Neutrophil (primary cell): ENCODE measurements at regions not wholly inside any gene's neighbourhood (a gene's known extent, or its start where the extent isn't known, plus 50 kb on each side); places are given as distances from the start of the nearest gene placed in this dataset.
"Not testable (repeated sequence)": the region's sequence is repeated elsewhere in the genome, so short reads cannot be mapped to it uniquely, and the experiment has no call there.

ENCODE experiments used
- H3K27ac ChIP-seq: fragments of 200-600 bp; sonication (generic); 2 replicates; pipeline ENCODE4 v1.5.1; 2016; ENCODE audit warnings: mild to moderate bottlenecking, moderate library complexity
- H3K27me3 ChIP-seq: fragments of 200-600 bp; sonication (generic); 2 replicates; pipeline ENCODE4 v1.6.0; 2016; ENCODE audit warnings: mild to moderate bottlenecking
- H3K36me3 ChIP-seq: fragments of 200-600 bp; sonication (generic); 2 replicates; pipeline ENCODE4 v1.5.1; 2017
- H3K4me1 ChIP-seq, 2 experiments: fragments of 200-600 bp in 1 of 2; sonication (generic) in 1 of 2; 1 replicate in 1 of 2; 2 replicates in 1 of 2; pipeline versions ENCODE4 v1.5.1 to v1.6.1; 2013 to 2016; ENCODE audit warnings: low read depth in 1 of 2, low read length in 1 of 2, mild to moderate bottlenecking in 1 of 2, moderate library complexity in 1 of 2; ENCODE audit not compliant: control insufficient read depth in 1 of 2, insufficient read depth in 1 of 2
- H3K4me3 ChIP-seq, 2 experiments: fragments of 200-600 bp in 1 of 2; sonication (generic) in 1 of 2; 1 replicate in 1 of 2; 2 replicates in 1 of 2; pipeline ENCODE4 v1.5.1; 2013 to 2016; ENCODE audit warnings: low read depth in 1 of 2, low read length in 1 of 2, mild to moderate bottlenecking in 1 of 2, moderate library complexity in 1 of 2
- H3K9me3 ChIP-seq: fragments of 200-600 bp; sonication (generic); 2 replicates; pipeline ENCODE4 v1.5.1; 2016
- TF ChIP-seq, protein P1 (sequence below): fragments of 200-600 bp; sonication (generic); IDR thresholded peaks from 2 replicates; pipeline ENCODE4 v1.5.1; 2016; ENCODE audit warnings: antibody characterized with exemption

DNA sequence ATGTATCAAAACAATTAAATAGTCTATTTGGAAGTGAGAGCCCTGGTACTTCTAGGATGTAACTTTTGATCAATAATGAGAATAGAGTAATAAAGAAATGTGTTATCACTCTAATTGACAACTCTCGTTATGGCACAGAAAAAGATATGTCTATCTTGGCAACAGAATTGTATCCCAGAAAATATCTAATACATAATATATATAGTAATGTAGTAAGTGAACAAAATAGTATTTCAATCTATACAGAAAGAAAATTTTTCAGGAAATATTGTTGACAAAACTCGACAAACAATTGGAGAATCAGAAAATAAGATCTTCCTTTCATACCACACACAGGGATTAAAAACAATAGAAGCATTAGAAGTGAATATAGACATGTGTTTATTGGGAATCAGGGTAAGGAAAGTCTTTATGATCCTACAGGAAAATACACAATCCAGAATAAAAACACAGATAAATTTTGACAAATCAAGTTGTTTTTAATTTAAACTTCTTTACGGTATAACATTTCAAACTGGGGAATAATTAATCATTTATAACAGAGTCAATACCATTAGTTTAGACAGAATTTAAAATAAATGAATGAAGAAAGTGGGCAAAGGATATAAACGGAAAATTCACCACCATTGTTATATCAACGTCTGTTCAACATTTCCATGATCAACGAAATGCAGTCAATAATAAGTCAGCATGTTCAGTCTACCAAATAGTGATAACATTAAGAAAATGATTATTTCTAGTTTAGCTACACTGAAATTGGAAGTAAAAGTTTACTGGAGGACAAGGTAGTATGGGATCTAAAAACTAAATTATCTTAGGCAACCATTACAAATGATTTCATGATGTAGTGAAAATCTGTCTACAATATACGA is 1526.5 kb upstream of the TPTE start:
- H3K4me3 ChIP-seq = no peak overlapping the region
- H3K27ac ChIP-seq = no peak overlapping the region
- no peaks in the 10 kb centered on the region for H3K36me3 ChIP-seq
- TF ChIP-seq, protein P1, sequence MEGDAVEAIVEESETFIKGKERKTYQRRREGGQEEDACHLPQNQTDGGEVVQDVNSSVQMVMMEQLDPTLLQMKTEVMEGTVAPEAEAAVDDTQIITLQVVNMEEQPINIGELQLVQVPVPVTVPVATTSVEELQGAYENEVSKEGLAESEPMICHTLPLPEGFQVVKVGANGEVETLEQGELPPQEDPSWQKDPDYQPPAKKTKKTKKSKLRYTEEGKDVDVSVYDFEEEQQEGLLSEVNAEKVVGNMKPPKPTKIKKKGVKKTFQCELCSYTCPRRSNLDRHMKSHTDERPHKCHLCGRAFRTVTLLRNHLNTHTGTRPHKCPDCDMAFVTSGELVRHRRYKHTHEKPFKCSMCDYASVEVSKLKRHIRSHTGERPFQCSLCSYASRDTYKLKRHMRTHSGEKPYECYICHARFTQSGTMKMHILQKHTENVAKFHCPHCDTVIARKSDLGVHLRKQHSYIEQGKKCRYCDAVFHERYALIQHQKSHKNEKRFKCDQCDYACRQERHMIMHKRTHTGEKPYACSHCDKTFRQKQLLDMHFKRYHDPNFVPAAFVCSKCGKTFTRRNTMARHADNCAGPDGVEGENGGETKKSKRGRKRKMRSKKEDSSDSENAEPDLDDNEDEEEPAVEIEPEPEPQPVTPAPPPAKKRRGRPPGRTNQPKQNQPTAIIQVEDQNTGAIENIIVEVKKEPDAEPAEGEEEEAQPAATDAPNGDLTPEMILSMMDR = no peak
- H3K9me3 ChIP-seq = peaks cover 6% of the 10 kb centered on the region
- H3K27me3 ChIP-seq = no peaks in the 10 kb centered on the region
- H3K4me1 ChIP-seq = no peaks in the 10 kb centered on the region

DNA sequence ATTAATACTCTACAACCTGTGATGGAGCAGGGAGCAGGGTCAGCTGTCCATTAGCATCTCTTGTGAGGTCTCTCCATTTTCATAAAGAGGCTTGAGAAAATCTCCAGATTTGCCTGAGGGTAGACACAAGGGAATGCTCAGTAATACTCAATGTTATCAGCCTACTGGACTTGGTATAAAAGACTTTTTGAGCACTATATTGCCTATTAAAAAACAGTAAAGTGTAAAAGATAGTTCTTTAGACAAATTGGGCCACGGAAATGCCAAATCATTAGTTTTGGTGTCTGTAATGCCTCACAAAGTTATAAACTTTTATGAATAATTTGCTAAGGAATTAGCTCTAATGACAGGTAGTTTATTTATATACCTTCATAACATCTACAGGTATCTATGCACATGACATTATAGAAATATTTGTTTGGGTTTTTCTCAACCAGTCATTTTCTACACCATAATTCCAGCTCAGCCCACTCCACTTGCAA is 1524.9 kb upstream of the TPTE start:
- not testable (repeated sequence) for H3K36me3 ChIP-seq, H3K4me3 ChIP-seq, H3K9me3 ChIP-seq, H3K27ac ChIP-seq, H3K27me3 ChIP-seq, H3K4me1 ChIP-seq

DNA sequence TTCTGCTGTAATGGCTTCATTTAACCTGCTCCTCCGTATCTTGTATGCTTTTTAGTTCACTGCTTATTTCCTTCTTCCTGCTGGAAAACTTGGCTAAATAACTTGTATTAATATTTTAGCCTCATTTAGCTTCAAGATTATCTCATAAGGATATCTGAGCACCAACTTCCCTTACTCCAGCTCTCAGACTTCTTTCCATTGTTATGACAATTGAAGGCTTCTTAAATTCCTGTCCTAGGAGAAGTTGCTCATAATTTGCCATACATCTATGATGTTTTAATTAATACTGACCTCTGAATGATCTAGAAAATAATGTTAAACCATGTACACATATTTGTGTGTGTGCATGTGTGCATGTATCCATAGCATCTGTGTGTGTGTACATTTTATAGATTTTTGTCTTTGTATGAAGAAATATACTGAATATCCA is 1524.4 kb upstream of the TPTE start:
- H3K4me1 ChIP-seq = no peaks in the 10 kb centered on the region

DNA sequence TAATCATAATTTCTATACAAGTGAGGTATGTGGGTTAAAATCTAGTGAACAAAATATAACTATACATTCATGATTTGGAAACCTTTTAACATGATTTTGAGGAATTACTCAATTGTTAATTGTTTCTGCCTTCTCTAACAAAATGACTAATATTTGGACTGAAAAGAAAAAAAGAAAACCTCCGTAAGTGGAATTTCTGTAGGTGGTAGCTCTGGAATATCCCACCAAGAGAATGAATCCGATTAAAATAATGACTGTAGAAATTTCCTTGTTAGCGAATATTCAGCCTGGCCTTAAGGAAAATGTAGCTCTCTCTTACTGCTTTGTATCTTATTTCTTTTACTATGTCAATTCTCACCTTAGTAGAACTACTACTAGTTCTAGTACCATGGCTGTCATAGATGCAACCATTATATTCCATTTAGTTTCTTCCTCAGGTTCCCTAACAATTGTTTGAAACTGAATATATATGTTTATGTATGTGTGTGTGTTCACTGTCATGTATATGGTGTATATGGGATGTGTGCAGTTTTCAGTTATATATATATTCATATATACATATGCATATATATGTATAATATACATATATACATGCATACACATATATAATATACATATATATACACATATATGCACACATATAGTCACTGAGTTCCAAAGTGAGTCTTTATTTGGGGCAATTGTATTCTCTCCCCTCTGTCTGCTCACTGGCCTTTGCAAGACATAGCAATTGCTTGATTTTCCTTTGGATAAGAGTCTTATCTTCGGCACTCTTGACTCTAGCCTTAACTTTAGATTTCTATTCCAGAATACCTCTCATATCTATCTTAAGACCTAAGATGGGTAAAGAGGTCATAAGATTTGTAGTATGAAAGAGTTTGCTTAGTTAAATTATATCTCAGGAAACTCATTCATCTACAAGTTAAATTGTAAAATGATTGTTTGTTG is 1523.7 kb upstream of the TPTE start:
- not testable (repeated sequence) for H3K4me1 ChIP-seq, H3K4me3 ChIP-seq, H3K36me3 ChIP-seq, H3K27me3 ChIP-seq, H3K9me3 ChIP-seq, H3K27ac ChIP-seq

More for the DNA sequence above, 1524.4 kb upstream of the TPTE start:
- no peaks in the 10 kb centered on the region for H3K36me3 ChIP-seq
- no peaks in the 10 kb centered on the region for H3K27me3 ChIP-seq
- no peak overlapping the region for H3K27ac ChIP-seq
- no peak overlapping the region for H3K4me3 ChIP-seq
- no peaks in the 10 kb centered on the region for H3K9me3 ChIP-seq
- TF ChIP-seq, protein P1 = no peak

DNA sequence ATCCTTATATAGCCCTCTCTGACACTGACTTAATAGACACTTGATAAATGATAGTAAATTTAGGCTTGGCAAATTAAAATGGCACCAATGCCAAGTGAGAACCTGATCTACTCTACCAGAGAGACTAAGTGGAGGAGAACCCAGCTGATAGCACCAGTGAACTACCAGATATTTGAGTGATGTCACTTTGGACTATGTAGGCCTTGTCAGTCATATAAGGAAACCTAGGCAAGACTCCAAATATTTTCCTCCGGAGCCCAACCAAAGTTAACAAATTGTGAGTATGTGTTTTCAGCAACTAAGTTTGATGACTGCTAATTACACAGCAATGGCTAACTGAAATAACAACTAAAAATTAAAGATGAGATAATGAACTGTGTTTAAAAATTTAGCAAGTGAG is 1522.9 kb upstream of the TPTE start:
- H3K9me3 ChIP-seq, H3K27me3 ChIP-seq, H3K27ac ChIP-seq, H3K4me1 ChIP-seq, H3K36me3 ChIP-seq, H3K4me3 ChIP-seq: not testable (repeated sequence)

DNA sequence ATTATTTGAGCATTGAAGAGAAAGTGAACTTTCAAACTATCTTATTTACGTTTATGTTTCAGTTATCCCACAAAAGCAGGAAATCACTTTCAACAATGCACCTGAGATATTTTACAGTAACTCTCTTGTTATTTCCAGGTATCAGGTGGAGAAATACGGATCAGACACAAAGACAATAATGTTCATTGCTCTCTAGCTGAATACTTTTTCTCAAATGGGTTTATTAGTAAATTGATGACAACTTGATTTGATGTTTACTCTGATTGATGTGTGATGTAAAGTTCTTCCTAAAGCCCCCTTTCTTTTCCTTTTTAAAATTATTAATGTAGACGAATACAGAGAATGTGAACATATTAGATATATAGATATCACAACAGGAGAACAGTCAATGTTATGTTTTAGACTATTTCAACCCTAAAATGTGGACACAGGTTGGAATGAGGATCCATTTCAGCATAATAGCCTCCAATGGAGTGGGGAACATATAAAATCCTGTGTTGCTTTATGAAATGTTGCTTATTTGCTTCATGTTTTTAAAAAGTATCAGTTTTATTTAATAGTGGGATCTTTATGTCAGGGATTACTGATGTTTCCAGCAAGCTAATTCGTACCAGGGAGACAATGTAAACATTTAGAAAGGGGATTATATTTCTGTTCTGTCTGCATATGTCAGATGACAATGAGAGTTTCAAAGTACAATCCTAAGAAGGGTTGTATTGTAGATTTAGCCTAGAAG is 1522.3 kb upstream of the TPTE start:
- Histone ChIP-seq H3K4me3 (no peak overlapping the region), H3K9me3 (no peaks in the 10 kb centered on the region), H3K27me3 (no peaks in the 10 kb centered on the region), H3K27ac (no peak overlapping the region), H3K4me1 (no peaks in the 10 kb centered on the region), H3K36me3 (no peaks in the 10 kb centered on the region)
- TF ChIP-seq, protein P1 = no peak

DNA sequence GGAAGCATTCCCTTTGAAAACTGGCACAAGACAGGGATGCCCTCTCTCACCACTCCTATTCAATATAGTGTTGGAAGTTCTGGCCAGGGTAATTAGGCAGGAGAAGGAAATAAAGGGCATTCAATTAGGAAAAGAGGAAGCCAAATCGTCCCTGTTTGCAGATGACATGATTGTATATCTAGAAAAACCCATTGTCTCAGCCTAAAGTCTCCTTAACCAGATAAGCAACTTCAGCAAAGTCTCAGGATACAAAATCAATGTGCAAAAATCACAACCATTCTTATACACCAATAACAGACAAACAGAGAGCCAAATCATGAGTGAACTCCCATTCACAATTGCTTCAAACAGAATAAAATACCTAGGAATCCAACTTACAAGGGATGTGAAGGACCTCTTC is 1521.3 kb upstream of the TPTE start:
- not testable (repeated sequence) for H3K4me1 ChIP-seq, H3K9me3 ChIP-seq, H3K27ac ChIP-seq

DNA sequence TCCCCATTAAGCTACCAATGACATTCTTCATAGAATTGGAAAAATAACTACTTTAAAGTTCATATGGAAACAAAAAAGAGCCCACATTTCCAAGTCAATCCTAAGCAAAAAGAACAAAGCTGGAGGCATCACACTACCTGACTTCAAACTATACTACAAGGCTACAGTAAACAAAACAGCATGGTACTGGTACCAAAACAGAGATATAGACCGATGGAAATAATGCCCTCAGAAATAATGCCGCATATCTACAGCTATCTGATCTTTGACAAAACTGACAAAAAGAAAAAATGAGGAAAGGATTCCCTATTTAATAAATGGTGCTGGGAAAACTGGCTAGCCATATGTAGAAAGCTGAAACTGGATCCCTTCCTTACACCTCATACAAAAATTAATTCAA is 1520.7 kb upstream of the TPTE start:
- not testable (repeated sequence) for H3K27me3 ChIP-seq, H3K27ac ChIP-seq, H3K4me1 ChIP-seq, H3K4me3 ChIP-seq, H3K9me3 ChIP-seq, H3K36me3 ChIP-seq

More for the DNA sequence above, 1521.3 kb upstream of the TPTE start:
- H3K36me3 ChIP-seq, H3K27me3 ChIP-seq, H3K4me3 ChIP-seq: not testable (repeated sequence)

DNA sequence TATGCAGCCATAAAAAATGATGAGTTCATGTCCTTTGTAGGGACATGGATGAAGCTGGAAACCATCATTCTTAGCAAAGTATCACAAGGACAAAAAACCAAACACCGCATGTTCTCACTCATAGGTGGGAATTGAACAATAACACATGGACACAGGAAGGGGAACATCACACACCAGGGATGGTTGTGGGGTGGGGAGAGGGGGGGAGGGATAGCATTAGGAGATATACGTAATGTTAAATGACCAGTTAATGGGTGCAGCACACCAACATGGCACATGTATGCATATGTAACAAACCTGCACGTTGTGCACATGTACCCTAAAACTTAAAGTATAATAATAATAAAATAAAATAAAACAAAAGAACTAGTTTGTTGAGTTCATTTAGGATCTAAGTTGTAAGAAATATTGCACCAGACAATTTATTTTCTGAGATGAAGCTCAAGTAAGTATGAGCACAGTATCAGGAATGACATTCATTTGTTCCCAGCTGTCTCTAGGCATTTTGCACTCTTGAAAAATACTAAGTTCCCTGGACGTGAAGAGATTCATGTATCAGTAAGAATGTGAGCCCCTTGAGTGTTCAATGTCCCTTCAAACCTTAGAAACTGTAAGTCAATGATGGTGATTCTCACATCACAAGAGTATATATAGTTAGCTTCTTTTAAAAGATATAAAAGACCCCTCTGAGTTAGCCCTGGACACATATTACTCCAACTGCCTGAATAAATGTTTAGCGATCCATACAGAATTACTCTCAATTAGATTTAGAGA is 1519.3 kb upstream of the TPTE start:
- not testable (repeated sequence) for H3K27ac ChIP-seq, H3K9me3 ChIP-seq, H3K4me3 ChIP-seq

More for the DNA sequence above, 1519.3 kb upstream of the TPTE start:
- H3K36me3 ChIP-seq, H3K4me1 ChIP-seq, H3K27me3 ChIP-seq: not testable (repeated sequence)
